Uterus (tissue), 2 donors: ENCODE measurements at regions not wholly inside any gene's neighbourhood (a gene's known extent, or its start where the extent isn't known, plus 50 kb on each side); places are given as distances from the start of the nearest gene placed in this dataset.
"Not testable (repeated sequence)": the region's sequence is repeated elsewhere in the genome, so short reads cannot be mapped to it uniquely, and the experiment has no call there.

ENCODE experiments used
- POLR2A ChIP-seq, 2 donors: fragments of 450-650 bp; IDR thresholded peaks; one replicate each; pipeline ENCODE4 v1.6.1; 2016; ENCODE audit warnings: antibody characterized with exemption in 2 of 2, mild to moderate bottlenecking in 1 of 2, moderate library complexity in 1 of 2
- TF ChIP-seq, protein P1 (sequence below), 4 experiments: fragments of 200-600 bp in 2 of 4; fragments of 450-650 bp in 2 of 4; sonication (generic) in 2 of 4; IDR thresholded peaks; one replicate each; pipeline ENCODE4 v1.5.1; 2016 to 2019; ENCODE audit warnings: antibody characterized with exemption in 4 of 4, mild to moderate bottlenecking in 2 of 4, moderate library complexity in 1 of 4

DNA sequence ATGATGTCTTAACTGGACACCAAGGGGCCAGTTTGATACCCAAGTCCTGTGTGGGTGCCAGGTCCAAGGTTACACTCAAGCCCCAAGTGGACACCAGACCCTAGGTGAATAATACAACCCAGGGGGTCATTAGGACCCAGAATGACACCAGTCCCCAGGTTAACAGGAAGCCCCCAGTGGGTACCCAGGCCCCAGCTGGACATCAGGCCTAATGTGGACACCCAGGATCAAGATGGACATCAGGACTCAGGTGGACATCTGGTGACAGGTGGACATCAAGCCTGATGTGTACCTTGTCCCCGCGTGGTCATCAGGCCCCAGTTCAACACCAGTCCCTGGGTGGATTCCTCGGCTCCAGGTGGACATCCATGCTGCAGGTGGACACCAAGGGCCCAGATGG is 1273.0 kb downstream of the FOXD4L5 start:
- not testable (repeated sequence) for TF ChIP-seq POLR2A (IDR thresholded peaks at IDR 0.05)
- TF ChIP-seq, protein P1, sequence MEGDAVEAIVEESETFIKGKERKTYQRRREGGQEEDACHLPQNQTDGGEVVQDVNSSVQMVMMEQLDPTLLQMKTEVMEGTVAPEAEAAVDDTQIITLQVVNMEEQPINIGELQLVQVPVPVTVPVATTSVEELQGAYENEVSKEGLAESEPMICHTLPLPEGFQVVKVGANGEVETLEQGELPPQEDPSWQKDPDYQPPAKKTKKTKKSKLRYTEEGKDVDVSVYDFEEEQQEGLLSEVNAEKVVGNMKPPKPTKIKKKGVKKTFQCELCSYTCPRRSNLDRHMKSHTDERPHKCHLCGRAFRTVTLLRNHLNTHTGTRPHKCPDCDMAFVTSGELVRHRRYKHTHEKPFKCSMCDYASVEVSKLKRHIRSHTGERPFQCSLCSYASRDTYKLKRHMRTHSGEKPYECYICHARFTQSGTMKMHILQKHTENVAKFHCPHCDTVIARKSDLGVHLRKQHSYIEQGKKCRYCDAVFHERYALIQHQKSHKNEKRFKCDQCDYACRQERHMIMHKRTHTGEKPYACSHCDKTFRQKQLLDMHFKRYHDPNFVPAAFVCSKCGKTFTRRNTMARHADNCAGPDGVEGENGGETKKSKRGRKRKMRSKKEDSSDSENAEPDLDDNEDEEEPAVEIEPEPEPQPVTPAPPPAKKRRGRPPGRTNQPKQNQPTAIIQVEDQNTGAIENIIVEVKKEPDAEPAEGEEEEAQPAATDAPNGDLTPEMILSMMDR (IDR thresholded peaks at IDR 0.05) = not testable (repeated sequence)
